ENCODE measurements at regions not wholly inside any gene's neighbourhood (a gene's known extent, or its start where the extent isn't known, plus 50 kb on each side); places are given as distances from the start of the nearest gene placed in this dataset.
"Not testable (repeated sequence)": the region's sequence is repeated elsewhere in the genome, so short reads cannot be mapped to it uniquely, and the experiment has no call there.

- Histone ChIP-seq H3K27me3 (ENCODE audit: insufficient read depth, low read length, poor library complexity, severe bottlenecking) (no peaks in the 10 kb centered on the region), H3K9me3 (ENCODE audit: low read length) (no peaks in the 10 kb centered on the region), H3K4me1 (ENCODE audit: insufficient read depth, low read length) (no peaks in the 10 kb centered on the region), H3K27ac (ENCODE audit: low read depth, low read length) (no peak overlapping the region), H3K36me3 (ENCODE audit: insufficient read depth, low read length) (no peaks in the 10 kb centered on the region), H3K4me3 (ENCODE audit: low read length) (no peak overlapping the region)
- ChIA-PET CTCF (interaction anchor here (0.8 to 1.7 kb wide), 13 partner anchors 8 to 855 kb away, joined by 3 to 9 read pairs (median 4); no protein-coding TSS in a partner anchor), POLR2A (no interaction called here)
- peaks cover 2 to 11% (median 8%) of the 10 kb centered on the region in 3 donors for H3K4me1 Mint-ChIP-seq
- DNase-seq: no peak
- H3K27me3 Mint-ChIP-seq: peaks cover 10 to 32% of the 10 kb centered on the region in 2 donors
- H3K4me3 Mint-ChIP-seq: peak overlapping the region in 1 of 7 donors; percentile 31
- peaks cover 0 to 1% (median 0%) of the 10 kb centered on the region in 5 donors for H3K9me3 Mint-ChIP-seq
- H3K27ac Mint-ChIP-seq: no peak overlapping the region
- H3K36me3 Mint-ChIP-seq: no peaks in the 10 kb centered on the region
These were observed 202.4 kb upstream of the EDNRB start for GRCh38 chr13:78121001-78121400.

DNA sequence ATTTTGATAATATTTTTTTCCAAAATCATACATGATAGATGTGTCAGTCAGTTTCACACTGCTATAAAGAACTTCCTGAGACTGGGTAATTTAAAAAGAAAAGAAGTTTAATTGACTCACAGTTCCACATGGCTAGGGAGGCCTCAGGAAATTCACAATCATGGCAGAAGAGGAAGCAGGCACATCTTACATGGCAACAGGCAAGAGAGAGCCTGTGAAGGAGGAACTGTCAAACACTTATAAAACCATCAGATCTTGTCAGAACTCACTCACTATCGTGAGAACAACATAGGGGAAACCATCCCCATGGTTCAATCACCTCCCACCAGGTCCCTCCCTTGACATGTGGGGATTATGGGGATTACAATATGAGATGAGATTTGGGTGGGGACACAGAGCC, 201.5 kb upstream of the EDNRB start:
- H3K27ac Mint-ChIP-seq; DNase-seq; H3K27me3 ChIP-seq (ENCODE audit: insufficient read depth, low read length, poor library complexity, severe bottlenecking); H3K4me3 Mint-ChIP-seq; H3K9me3 ChIP-seq (ENCODE audit: low read length); POLR2A ChIA-PET; H3K27ac ChIP-seq (ENCODE audit: low read depth, low read length); H3K36me3 ChIP-seq (ENCODE audit: insufficient read depth, low read length); H3K4me3 ChIP-seq (ENCODE audit: low read length); H3K4me1 ChIP-seq (ENCODE audit: insufficient read depth, low read length); H3K36me3 Mint-ChIP-seq; H3K9me3 Mint-ChIP-seq: not testable (repeated sequence)
- CTCF ChIA-PET: interaction anchor here (1.7 kb wide), 1 partner anchor 344 kb away, joined by 9 read pairs; no protein-coding TSS in a partner anchor
- Mint-ChIP-seq H3K4me1 (peaks cover 2 to 11% (median 8%) of the 10 kb centered on the region in 3 donors), H3K27me3 (peaks cover 9 to 32% of the 10 kb centered on the region in 2 donors)

- H3K27me3 Mint-ChIP-seq: peaks cover 7 to 22% of the 10 kb centered on the region in 2 donors
- CTCF ChIA-PET; H3K36me3 ChIP-seq (ENCODE audit: insufficient read depth, low read length); DNase-seq; H3K27ac Mint-ChIP-seq; H3K4me3 Mint-ChIP-seq; POLR2A ChIA-PET; H3K27ac ChIP-seq (ENCODE audit: low read depth, low read length); H3K36me3 Mint-ChIP-seq; H3K9me3 ChIP-seq (ENCODE audit: low read length); H3K27me3 ChIP-seq (ENCODE audit: insufficient read depth, low read length, poor library complexity, severe bottlenecking); H3K4me3 ChIP-seq (ENCODE audit: low read length); H3K4me1 ChIP-seq (ENCODE audit: insufficient read depth, low read length): not testable (repeated sequence)
- peaks cover 0 to 23% (median 9%) of the 10 kb centered on the region in 5 donors for H3K9me3 Mint-ChIP-seq
- peaks cover 2 to 11% (median 8%) of the 10 kb centered on the region in 3 donors for H3K4me1 Mint-ChIP-seq
These were observed 198.4 kb upstream of the EDNRB start for GRCh38 chr13:78117070-78117469.

- H3K9me3 Mint-ChIP-seq: peaks cover 0 to 3% (median 0%) of the 10 kb centered on the region in 5 donors
- CTCF ChIA-PET: interaction anchor here (1.3 kb wide), 1 partner anchor 15 kb away, joined by 3 read pairs; no protein-coding TSS in a partner anchor
- H3K27me3 Mint-ChIP-seq: peaks cover 0 to 2% of the 10 kb centered on the region in 2 donors
- POLR2A ChIA-PET: no interaction called here
- no peaks in the 10 kb centered on the region for H3K9me3 ChIP-seq (ENCODE audit: low read length)
- H3K36me3 ChIP-seq (ENCODE audit: insufficient read depth, low read length): no peaks in the 10 kb centered on the region
- no peak overlapping the region for H3K27ac Mint-ChIP-seq
- DNase-seq: no peak
- no peaks in the 10 kb centered on the region for H3K4me1 Mint-ChIP-seq
- no peak overlapping the region for H3K4me3 Mint-ChIP-seq
- no peak overlapping the region for H3K4me3 ChIP-seq (ENCODE audit: low read length)
- no peak overlapping the region for H3K27ac ChIP-seq (ENCODE audit: low read depth, low read length)
- no peaks in the 10 kb centered on the region for H3K27me3 ChIP-seq (ENCODE audit: insufficient read depth, low read length, poor library complexity, severe bottlenecking)
- no peaks in the 10 kb centered on the region for H3K36me3 Mint-ChIP-seq
- H3K4me1 ChIP-seq (ENCODE audit: insufficient read depth, low read length): no peaks in the 10 kb centered on the region
These were observed 187.0 kb upstream of the EDNRB start for GRCh38 chr13:78105656-78106055.

GRCh38 chr13:78103936-78104335, 185.3 kb upstream of the EDNRB start:
- Mint-ChIP-seq H3K27me3 (peaks cover 0 to 2% of the 10 kb centered on the region in 2 donors), H3K4me1 (no peaks in the 10 kb centered on the region), H3K4me3 (no peak overlapping the region), H3K9me3 (no peaks in the 10 kb centered on the region), H3K36me3 (no peaks in the 10 kb centered on the region), H3K27ac (no peak overlapping the region)
- H3K4me1 ChIP-seq (ENCODE audit: insufficient read depth, low read length): no peaks in the 10 kb centered on the region
- no peaks in the 10 kb centered on the region for H3K36me3 ChIP-seq (ENCODE audit: insufficient read depth, low read length)
- ChIA-PET CTCF (no interaction called here), POLR2A (no interaction called here)
- no peaks in the 10 kb centered on the region for H3K27me3 ChIP-seq (ENCODE audit: insufficient read depth, low read length, poor library complexity, severe bottlenecking)
- H3K27ac ChIP-seq (ENCODE audit: low read depth, low read length): no peak overlapping the region
- no peak overlapping the region for H3K4me3 ChIP-seq (ENCODE audit: low read length)
- DNase-seq: no peak
- H3K9me3 ChIP-seq (ENCODE audit: low read length): no peaks in the 10 kb centered on the region

DNA sequence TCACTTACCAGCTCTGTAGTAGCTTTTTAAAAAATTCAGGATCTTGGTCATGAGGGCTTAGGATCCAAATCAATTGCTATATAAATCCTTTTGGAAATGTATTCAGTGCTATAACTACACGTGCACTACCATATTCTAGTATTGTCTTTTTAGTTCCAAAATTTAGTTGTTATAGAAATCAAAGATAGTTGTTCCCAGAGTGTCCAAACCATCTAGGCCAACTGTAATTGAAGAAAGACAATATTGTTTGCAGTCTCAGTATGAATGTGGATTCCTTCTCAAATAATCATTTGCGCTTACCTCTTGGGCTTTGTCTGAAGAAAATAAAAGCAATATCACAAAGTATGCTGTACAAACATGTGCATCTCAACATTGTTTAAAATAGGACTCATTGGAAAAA, 184.1 kb upstream of the EDNRB start:
- Histone ChIP-seq H3K36me3 (ENCODE audit: insufficient read depth, low read length) (no peaks in the 10 kb centered on the region), H3K9me3 (ENCODE audit: low read length) (no peaks in the 10 kb centered on the region), H3K4me3 (ENCODE audit: low read length) (no peak overlapping the region), H3K4me1 (ENCODE audit: insufficient read depth, low read length) (no peaks in the 10 kb centered on the region), H3K27ac (ENCODE audit: low read depth, low read length) (no peak overlapping the region), H3K27me3 (ENCODE audit: insufficient read depth, low read length, poor library complexity, severe bottlenecking) (no peaks in the 10 kb centered on the region)
- CTCF ChIA-PET: no interaction called here
- Mint-ChIP-seq H3K9me3 (no peaks in the 10 kb centered on the region), H3K36me3 (no peaks in the 10 kb centered on the region), H3K4me3 (no peak overlapping the region), H3K4me1 (no peaks in the 10 kb centered on the region), H3K27me3 (peaks cover under 1 to 2% of the 10 kb centered on the region in 2 donors), H3K27ac (no peak overlapping the region)
- no peak for DNase-seq
- POLR2A ChIA-PET: no interaction called here

- Histone ChIP-seq H3K27me3 (ENCODE audit: insufficient read depth, low read length, poor library complexity, severe bottlenecking) (no peaks in the 10 kb centered on the region), H3K4me1 (ENCODE audit: insufficient read depth, low read length) (no peaks in the 10 kb centered on the region), H3K27ac (ENCODE audit: low read depth, low read length) (no peak overlapping the region), H3K36me3 (ENCODE audit: insufficient read depth, low read length) (no peaks in the 10 kb centered on the region), H3K9me3 (ENCODE audit: low read length) (no peaks in the 10 kb centered on the region), H3K4me3 (ENCODE audit: low read length) (no peak overlapping the region)
- Mint-ChIP-seq H3K36me3 (no peaks in the 10 kb centered on the region), H3K27me3 (peaks cover 2 to 6% of the 10 kb centered on the region in 2 donors), H3K9me3 (no peaks in the 10 kb centered on the region), H3K27ac (no peak overlapping the region), H3K4me3 (no peak overlapping the region), H3K4me1 (no peaks in the 10 kb centered on the region)
- DNase-seq: no peak
- CTCF ChIA-PET: no interaction called here
- POLR2A ChIA-PET: no interaction called here
These were observed 183.6 kb upstream of the EDNRB start for GRCh38 chr13:78102121-78102677.

- no peaks in the 10 kb centered on the region for H3K36me3 Mint-ChIP-seq
- Histone ChIP-seq H3K27ac (ENCODE audit: low read depth, low read length) (no peak overlapping the region), H3K9me3 (ENCODE audit: low read length) (no peaks in the 10 kb centered on the region), H3K4me3 (ENCODE audit: low read length) (no peak overlapping the region), H3K4me1 (ENCODE audit: insufficient read depth, low read length) (no peaks in the 10 kb centered on the region), H3K27me3 (ENCODE audit: insufficient read depth, low read length, poor library complexity, severe bottlenecking) (no peaks in the 10 kb centered on the region), H3K36me3 (ENCODE audit: insufficient read depth, low read length) (no peaks in the 10 kb centered on the region)
- H3K4me1 Mint-ChIP-seq: no peaks in the 10 kb centered on the region
- POLR2A ChIA-PET: no interaction called here
- H3K27ac Mint-ChIP-seq: no peak overlapping the region
- no peaks in the 10 kb centered on the region for H3K9me3 Mint-ChIP-seq
- no peak overlapping the region for H3K4me3 Mint-ChIP-seq
- peaks cover 2 to 10% of the 10 kb centered on the region in 2 donors for H3K27me3 Mint-ChIP-seq
- CTCF ChIA-PET: no interaction called here
- no peak for DNase-seq
These were observed 181.9 kb upstream of the EDNRB start for GRCh38 chr13:78100486-78100885.
